ENCODE measurements at regions not wholly inside any gene's neighbourhood (a gene's known extent, or its start where the extent isn't known, plus 50 kb on each side); places are given as distances from the start of the nearest gene placed in this dataset.

- DNase-seq: no peak
- Histone ChIP-seq H3K27ac (no peak overlapping the region), H3K27me3 (no peaks in the 10 kb centered on the region), H3K36me3 (no peaks in the 10 kb centered on the region), H3K4me3 (no peak overlapping the region), H3K9me3 (no peaks in the 10 kb centered on the region), H3K4me1 (no peaks in the 10 kb centered on the region)
- TF ChIP-seq, protein P1, sequence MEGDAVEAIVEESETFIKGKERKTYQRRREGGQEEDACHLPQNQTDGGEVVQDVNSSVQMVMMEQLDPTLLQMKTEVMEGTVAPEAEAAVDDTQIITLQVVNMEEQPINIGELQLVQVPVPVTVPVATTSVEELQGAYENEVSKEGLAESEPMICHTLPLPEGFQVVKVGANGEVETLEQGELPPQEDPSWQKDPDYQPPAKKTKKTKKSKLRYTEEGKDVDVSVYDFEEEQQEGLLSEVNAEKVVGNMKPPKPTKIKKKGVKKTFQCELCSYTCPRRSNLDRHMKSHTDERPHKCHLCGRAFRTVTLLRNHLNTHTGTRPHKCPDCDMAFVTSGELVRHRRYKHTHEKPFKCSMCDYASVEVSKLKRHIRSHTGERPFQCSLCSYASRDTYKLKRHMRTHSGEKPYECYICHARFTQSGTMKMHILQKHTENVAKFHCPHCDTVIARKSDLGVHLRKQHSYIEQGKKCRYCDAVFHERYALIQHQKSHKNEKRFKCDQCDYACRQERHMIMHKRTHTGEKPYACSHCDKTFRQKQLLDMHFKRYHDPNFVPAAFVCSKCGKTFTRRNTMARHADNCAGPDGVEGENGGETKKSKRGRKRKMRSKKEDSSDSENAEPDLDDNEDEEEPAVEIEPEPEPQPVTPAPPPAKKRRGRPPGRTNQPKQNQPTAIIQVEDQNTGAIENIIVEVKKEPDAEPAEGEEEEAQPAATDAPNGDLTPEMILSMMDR (IDR thresholded peaks at IDR 0.05): no peak
- no peak for TF ChIP-seq POLR2A (IDR thresholded peaks at IDR 0.05)
- intact Hi-C loops (cut with DNase I; ENCODE audit: low total_unique reads): no loop called here
These were observed 353.7 kb downstream of the CSNK1G3 start for GRCh38 chr5:123865641-123866040.

- TF ChIP-seq, protein P1 (IDR thresholded peaks at IDR 0.05): no peak
- TF ChIP-seq POLR2A (IDR thresholded peaks at IDR 0.05): no peak
- no peak for DNase-seq
- intact Hi-C loops (cut with DNase I; ENCODE audit: low total_unique reads): no loop called here
- H3K27me3 ChIP-seq: no peaks in the 10 kb centered on the region
- H3K36me3 ChIP-seq: no peaks in the 10 kb centered on the region
- no peak overlapping the region for H3K27ac ChIP-seq
- no peaks in the 10 kb centered on the region for H3K9me3 ChIP-seq
- H3K4me1 ChIP-seq: no peaks in the 10 kb centered on the region
- no peak overlapping the region for H3K4me3 ChIP-seq
These were observed 352.6 kb downstream of the CSNK1G3 start for GRCh38 chr5:123864578-123864977.

- H3K4me1 ChIP-seq: no peaks in the 10 kb centered on the region
- H3K27me3 ChIP-seq: no peaks in the 10 kb centered on the region
- H3K9me3 ChIP-seq: no peaks in the 10 kb centered on the region
- H3K27ac ChIP-seq: no peak overlapping the region
- TF ChIP-seq, protein P1 (IDR thresholded peaks at IDR 0.05): no peak
- no peak for TF ChIP-seq POLR2A (IDR thresholded peaks at IDR 0.05)
- no peak for DNase-seq
- no peaks in the 10 kb centered on the region for H3K36me3 ChIP-seq
- intact Hi-C loops (cut with DNase I; ENCODE audit: low total_unique reads): no loop called here
- no peak overlapping the region for H3K4me3 ChIP-seq
These were observed 347.0 kb downstream of the CSNK1G3 start for GRCh38 chr5:123858938-123859337.

- no peak for DNase-seq
- no peaks in the 10 kb centered on the region for H3K27me3 ChIP-seq
- H3K9me3 ChIP-seq: no peaks in the 10 kb centered on the region
- intact Hi-C loops (cut with DNase I; ENCODE audit: low total_unique reads): no loop called here
- no peak overlapping the region for H3K27ac ChIP-seq
- TF ChIP-seq, protein P1 (IDR thresholded peaks at IDR 0.05): no peak
- TF ChIP-seq POLR2A (IDR thresholded peaks at IDR 0.05): no peak
- no peaks in the 10 kb centered on the region for H3K4me1 ChIP-seq
- H3K4me3 ChIP-seq: no peak overlapping the region
- no peaks in the 10 kb centered on the region for H3K36me3 ChIP-seq
These were observed 344.8 kb downstream of the CSNK1G3 start for GRCh38 chr5:123856766-123857165.

- H3K36me3 ChIP-seq: no peaks in the 10 kb centered on the region
- no peak for DNase-seq
- H3K9me3 ChIP-seq: no peaks in the 10 kb centered on the region
- no peaks in the 10 kb centered on the region for H3K4me1 ChIP-seq
- TF ChIP-seq, protein P1 (IDR thresholded peaks at IDR 0.05): no peak
- TF ChIP-seq POLR2A (IDR thresholded peaks at IDR 0.05): no peak
- intact Hi-C loops (cut with DNase I; ENCODE audit: low total_unique reads): no loop called here
- H3K27ac ChIP-seq: no peak overlapping the region
- no peak overlapping the region for H3K4me3 ChIP-seq
- H3K27me3 ChIP-seq: no peaks in the 10 kb centered on the region
These were observed 343.6 kb downstream of the CSNK1G3 start for GRCh38 chr5:123855609-123856008.

Data from uterus (tissue), 3 donors.